H54 (cell line): ENCODE measurements at regions not wholly inside any gene's neighbourhood (a gene's known extent, or its start where the extent isn't known, plus 50 kb on each side); places are given as distances from the start of the nearest gene placed in this dataset.
A peak's percentile ranks its signal among the peaks of the same experiment; 100 is the strongest.

ENCODE experiments used
- DNase-seq: peaks from one replicate; pipeline ENCODE4 v3.0.0; 2011; ENCODE audit warnings: low spot score, mixed read lengths; ENCODE audit not compliant: insufficient read length
- FAIRE-seq: peaks from 3 replicates; lab custom pipeline; 2011; peaks lifted over from hg19 to GRCh38; lab: Jason Lieb, UNC
- POLR2A ChIP-seq: IDR thresholded peaks from 2 replicates; pipeline ENCODE4 v1.6.1; 2011; ENCODE audit warnings: low read depth, mild to moderate bottlenecking, low read length

- no peak for TF ChIP-seq POLR2A
- FAIRE-seq (no peak), DNase-seq (no peak)
Measured at GRCh38 chr1:36555041-36555440, 72.3 kb upstream of the CSF3R start.

GRCh38 chr1:36554323-36554628 lies 71.6 kb upstream of the CSF3R start:
- FAIRE-seq (no peak), DNase-seq (no peak)
- no peak for TF ChIP-seq POLR2A

DNA sequence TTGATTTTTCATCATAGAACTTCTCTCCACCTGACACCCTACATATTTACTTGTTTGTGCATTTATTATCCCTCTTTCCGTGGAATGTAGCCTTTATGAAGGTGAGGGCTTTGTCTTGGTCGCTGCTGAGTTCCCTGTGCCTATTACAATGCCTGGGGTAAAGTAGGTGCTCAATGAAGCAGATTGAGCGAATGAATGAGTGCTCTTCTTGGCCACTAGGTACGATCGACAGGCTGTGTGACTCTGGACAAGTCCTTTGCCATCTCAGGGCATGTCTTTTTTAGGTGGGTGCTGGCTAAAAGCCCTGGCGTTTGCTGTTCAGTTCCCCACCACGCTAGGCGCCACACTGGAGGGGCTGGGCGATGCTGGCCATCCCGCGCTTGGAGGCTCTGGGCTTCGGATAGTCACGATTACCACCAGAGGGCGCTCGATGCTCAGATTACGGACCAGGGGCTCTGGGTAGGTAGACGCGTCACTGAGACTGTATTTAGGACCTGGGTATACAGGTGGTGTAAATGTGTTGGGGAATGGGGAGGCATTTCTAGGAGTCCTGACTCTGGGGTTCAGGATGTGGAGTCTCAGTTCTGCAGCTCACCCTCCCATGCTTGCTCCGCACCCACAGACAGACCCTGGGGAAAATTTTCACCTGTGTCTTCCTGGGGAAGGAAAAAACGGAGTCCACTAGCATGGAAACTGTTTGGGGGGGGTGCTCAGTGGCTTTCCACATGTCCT lies 71.0 kb upstream of the CSF3R start:
- DNase-seq (peak; percentile 61), FAIRE-seq (no peak)
- TF ChIP-seq POLR2A = no peak

- DNase-seq (no peak), FAIRE-seq (no peak)
- TF ChIP-seq POLR2A = no peak
Measured at GRCh38 chr1:36542962-36543515, 60.3 kb upstream of the CSF3R start.

DNA sequence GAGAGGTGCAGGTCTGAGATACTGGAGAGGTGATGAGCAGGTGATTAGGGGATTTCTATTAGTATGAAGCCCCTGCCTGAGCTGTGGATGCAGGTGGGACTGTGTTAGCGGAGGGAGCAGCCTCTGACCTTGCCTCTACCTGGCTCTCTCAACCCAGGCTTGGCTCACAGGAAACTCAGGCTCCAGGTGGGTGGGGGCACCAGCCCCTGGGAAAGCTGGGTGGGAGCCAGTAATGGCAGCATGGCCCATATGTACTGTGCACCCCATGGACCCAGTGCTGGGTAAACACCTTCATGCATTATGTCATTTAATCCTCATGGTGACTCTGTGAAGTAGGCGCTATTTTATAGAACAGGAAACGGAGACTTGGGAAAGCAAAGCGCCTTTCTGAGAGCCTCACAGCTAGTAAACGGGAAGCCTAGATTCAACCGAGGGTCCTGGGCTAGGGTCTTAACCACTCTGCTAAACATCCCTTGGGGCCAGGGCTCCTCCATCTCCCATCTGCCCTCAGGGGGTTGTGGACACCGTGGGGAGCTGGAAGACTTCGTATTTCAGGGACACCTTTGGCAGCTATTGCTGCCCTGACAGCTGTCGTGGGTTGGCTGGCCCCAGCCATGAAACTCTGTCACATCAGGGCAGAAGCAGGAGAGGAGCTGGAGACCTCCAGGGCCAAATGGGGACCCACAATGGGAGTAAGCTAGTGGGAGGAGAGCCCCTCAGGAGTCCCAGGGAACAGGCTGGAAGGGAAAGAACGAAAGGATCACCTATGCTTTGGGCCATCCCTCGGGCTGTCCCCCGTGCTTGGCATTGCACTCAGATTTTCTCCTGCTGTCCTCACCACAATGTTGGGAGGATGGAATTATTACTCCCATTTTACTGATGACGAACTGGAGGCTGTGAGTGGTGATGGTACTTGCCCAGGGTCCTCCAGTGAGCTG lies 59.6 kb upstream of the CSF3R start:
- FAIRE-seq (no peak), DNase-seq (no peak)
- TF ChIP-seq POLR2A = no peak

DNA sequence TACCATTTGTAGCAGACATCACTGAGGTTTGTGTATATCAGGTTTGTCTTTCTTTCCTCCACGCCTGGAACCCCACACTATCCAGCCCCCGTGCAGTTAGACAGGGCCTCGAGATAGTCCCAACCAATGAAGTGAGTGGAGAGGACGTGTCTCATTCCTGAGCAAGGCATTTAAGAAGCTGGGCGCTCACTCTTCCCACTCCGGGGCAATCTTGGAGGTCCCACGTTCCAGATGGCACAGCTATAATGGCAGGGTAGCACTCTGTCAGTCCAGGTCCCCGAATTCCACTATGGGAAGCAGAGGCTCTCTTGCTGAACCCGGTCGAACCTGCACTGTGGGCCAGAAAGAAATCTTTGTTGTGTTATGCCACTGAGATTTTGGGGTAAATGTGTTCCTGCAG lies 57.3 kb upstream of the CSF3R start:
- no peak for TF ChIP-seq POLR2A
- DNase-seq = no peak
- FAIRE-seq = no peak

GRCh38 chr1:36539526-36539925 lies 56.8 kb upstream of the CSF3R start:
- no peak for FAIRE-seq
- DNase-seq = no peak
- no peak for TF ChIP-seq POLR2A

- TF ChIP-seq POLR2A = no peak
- DNase-seq = no peak
- no peak for FAIRE-seq
Measured at GRCh38 chr1:36537991-36538390, 55.3 kb upstream of the CSF3R start.

DNA sequence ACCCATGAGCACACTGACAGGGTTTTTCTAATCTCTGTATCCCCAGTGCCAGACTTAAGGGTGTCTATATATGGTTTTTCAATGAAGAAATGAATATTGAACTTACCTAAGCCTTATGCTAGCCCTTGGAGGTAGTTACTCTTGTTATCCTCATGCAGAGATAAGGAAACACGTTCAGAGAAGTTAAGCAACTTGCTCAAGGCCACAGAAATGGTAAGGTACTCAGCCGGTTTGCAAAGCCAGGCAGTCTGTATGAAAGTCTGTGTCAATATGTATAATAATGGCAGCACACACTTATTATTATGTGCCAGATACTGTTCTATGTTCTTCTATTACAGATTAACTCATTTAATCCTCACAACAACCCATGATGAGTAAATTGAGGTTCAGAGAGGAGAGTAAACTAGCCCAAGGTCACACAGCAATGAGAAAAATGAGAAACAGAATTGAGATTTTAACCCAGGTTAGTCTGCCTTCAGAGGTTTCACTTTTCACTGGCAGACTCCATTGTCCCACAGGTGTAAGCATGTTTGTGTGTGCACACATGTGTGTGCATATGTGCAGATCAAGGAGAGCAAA lies 54.6 kb upstream of the CSF3R start:
- TF ChIP-seq POLR2A = no peak
- no peak for FAIRE-seq
- DNase-seq = no peak

GRCh38 chr1:36536727-36537126 lies 54.0 kb upstream of the CSF3R start:
- DNase-seq = no peak
- FAIRE-seq = no peak
- TF ChIP-seq POLR2A = no peak

DNA sequence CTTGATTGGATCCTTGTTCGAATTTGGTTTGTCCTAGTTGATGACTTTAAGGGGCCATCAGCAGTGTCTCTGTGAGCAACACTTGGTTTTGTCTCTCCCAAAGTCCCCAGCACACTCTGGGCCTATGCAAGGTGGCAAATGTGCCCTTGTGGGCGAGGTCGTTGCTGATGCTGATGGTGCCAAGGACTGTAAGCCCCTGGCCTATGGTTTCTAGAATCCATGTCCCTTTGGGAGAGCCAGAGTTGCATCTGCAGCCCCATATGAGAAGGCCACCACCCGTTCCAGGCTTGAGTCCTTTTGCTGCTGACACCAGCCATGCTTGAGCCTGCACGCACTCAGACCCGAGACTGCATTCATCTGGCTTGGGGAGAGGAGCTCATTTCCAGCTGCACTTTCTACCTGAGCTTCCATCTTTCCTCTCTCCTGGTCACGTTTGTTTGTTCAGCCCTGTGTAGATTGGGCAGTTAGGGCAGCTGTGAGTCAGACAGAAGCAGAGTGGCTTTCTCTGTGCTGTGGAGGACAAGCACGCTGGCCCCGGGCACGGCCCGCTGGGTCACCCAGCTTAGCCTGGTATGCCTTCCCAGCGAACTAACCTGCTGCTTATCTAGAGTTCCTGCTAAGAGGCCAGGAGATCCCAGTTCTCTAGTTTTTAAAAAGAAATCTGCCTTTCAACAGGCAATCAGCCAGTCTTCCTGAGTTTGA lies 52.1 kb upstream of the CSF3R start:
- FAIRE-seq = no peak
- no peak for TF ChIP-seq POLR2A
- DNase-seq = no peak

DNA sequence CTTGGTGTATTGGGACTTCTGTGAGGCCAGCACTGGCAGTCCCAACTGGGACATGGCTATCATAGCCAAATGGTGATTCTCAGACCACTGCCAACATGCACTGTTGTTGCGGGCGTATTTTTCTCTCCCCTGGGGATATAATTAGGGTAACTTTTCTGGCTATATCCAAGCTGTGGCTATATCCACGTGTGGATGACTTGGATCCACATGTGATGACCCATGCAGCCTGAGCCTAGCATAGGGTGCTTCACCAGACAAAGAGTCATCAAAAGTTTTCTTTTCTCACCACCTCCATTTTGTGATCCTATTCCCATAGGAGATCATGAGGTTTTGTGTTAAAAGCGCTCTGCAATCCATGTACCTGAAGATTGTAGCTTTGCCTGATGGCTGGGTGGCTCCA lies 51.2 kb upstream of the CSF3R start:
- FAIRE-seq (no peak), DNase-seq (no peak)
- TF ChIP-seq POLR2A = no peak

DNA sequence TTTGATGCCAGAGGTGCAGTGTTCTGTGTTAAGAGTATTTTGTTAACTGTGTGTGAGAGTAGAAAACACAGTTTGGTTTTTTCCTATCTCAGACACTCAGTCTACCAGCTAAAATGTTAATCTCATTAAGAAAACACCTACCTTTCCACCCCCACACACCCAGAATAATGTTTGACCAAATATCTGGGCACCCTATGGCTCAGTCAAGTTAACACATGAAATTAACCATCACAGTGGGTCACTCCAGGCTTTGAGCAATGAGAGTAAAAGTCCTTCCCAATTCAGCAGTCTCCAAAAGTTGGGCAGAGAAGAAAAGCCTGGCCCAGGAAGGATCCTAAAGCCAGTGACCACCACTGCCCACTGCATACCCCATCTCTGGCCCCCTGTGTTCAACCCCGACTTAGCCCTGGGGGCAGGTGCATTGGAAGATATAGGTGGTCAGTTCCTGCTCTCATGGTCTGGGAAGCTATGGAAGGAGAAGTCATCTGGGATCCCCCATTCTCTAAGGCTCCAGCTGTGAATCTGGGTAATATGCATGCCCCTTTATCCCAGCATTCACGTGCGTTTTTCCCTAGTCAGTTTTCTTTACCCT lies 50.2 kb upstream of the CSF3R start:
- no peak for FAIRE-seq
- DNase-seq = no peak
- TF ChIP-seq POLR2A = no peak
